NCI-H2196 treated with DMSO at 0.1 percent for 48 hours (cell line): ENCODE measurements at regions not wholly inside any gene's neighbourhood (a gene's known extent, or its start where the extent isn't known, plus 50 kb on each side); places are given as distances from the start of the nearest gene placed in this dataset.
"Not testable (repeated sequence)": the region's sequence is repeated elsewhere in the genome, so short reads cannot be mapped to it uniquely, and the experiment has no call there.

Source experiments
- DNase-seq: peaks from one replicate; lab custom pipeline; 2025; ENCODE audit not compliant: unreplicated experiment; lab: John Stamatoyannopoulos, UW

DNA sequence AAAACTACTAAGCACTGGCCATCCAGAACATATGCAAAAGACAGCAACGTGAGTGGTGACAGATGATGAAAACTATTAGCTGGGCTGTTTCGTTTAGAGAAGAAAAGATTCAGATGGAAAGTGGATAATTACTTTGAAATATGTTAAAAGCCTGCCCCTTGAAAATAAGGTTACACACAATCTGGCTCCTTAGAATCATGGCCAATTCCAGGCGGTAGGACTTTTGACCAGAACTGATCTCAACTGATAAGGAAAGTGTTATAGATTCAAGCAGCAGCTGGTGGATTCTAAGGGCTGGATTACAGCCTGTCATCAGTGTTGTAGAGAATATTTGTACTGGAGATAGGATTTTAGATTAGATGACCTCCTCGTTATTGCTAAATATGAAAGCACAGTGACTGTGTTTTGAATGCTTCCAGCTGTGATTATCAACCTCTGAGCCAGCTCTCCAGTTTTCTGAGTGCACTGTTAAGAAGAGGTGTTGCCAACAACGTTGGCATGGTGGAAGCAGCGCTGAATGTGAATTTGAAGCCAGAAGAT, 75.1 kb downstream of the KBTBD2 start:
- peak; percentile 8 for DNase-seq

DNA sequence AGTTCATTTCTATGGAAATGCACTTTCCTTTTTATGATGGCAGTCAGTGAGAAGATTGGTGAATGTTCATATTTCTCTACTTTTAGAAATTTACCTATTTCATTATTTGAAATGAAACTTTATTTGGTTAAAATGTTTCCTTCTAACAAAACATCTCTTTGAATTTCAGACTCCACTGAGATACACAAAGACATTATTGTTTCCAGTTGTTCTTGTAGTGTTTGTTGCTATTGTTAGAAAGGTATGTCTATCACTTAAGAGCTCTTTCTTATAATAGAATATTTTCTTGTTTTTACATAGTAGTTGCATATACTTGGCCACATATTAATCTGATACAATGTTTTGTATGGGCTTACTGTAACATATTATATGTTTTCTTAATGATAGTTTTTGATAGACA, 76.8 kb downstream of the KBTBD2 start:
- DNase-seq = not testable (repeated sequence)

GRCh38 chr7:32809871-32810270, 81.7 kb downstream of the KBTBD2 start:
- no peak for DNase-seq

- DNase-seq = no peak
These were observed 82.2 kb downstream of the KBTBD2 start for GRCh38 chr7:32809347-32809746.

GRCh38 chr7:32803406-32804141, 88.0 kb downstream of the KBTBD2 start:
- no peak for DNase-seq

DNA sequence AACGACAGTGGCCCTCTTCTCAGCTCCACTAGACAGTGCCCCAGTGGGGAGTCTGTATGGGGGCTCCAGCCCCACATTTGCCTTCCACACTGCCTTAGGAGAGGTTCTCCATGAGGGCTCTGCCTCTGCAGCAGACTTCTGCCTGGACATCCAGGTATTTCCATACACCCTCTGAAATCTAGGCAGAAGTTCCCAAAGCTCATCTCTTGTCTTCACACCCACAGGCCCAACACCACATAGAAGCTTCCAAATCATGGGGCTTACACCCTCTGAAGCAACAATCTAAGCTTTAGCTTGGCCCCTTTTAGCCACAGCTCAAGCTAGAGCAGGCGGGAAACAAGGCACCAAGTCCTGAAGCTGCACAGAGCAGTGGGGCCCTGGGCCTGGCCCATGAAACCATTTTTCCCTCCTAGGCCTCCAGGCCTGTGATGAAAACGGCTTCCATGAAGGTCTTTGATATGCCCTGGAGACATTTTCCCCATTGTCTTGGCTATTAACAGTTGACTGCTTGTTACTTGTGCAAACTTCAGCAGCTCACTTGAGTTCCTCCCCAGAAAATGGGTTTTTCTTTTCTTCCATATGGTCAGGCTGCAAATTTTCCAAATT, 89.2 kb downstream of the KBTBD2 start:
- no peak for DNase-seq

GRCh38 chr7:32793053-32793452, 98.5 kb downstream of the KBTBD2 start:
- not testable (repeated sequence) for DNase-seq

DNA sequence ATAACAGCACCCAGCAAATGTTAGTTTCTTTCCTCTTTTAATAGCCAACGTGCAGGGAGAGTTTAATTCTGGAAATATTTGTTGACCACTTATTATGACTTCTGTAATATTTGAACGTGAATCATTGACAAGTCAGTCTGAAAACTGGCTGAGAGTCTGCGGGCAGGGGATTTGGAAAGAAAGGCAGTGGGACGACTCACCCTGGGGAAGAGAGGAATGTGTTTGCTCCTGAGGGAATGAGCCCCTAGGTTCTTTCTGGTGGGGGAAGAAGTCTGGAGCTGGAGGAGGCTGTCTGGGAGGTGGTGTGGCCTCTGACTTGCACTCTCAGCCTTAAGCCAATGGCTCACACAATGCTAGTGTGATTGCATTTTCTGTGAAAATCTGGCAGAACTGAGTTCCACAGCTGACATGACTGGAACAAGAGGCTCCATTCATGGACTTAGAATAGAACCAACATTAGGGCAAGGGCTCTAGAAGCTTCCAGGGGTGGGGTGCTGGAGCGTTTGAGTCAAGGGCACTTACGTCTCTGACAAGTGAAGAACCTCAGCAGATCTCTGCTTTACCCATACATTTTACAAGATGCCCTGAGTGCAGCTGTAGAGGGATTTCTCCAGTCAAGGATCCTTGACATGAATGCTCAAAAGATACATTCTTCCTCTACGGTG, 100.7 kb downstream of the KBTBD2 start:
- DNase-seq = not testable (repeated sequence)

DNA sequence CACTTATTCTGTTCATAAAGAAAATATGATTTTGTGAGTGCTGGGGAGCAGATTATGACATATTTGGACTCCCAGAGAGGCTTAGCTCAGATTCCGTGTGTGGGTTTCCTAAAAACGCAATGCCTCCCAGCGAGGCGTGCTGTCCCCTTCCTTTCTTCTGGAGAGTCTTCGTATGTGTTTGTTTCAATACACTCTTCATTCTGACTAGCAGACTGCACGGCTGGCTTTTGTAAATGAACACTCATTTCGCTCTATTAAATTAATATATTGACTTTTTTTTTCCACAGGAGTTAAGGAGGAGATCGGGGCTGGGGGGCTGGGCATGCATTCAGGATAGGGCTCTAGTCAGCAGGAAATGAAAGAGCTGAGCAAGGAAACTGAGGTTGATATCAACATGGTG, 102.3 kb downstream of the KBTBD2 start:
- not testable (repeated sequence) for DNase-seq

DNA sequence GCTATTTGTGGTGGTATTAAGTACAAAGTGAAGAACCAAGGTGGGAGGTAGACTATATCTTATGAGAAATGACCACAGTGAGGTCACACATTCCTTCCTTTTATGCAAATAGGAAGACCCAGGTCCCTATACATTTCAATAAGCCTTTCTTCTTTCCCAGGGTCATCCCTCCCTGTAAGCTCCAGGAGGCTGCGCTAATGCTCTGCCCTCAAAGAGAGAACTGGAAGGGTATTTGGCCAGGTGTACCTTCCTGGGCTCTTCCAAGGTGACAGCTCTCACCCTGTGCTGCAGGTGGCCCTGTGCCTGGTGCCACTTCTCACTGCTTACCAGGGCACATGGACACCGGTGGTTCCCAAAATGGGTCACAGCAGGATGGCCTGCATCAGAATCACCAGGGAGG, 103.4 kb downstream of the KBTBD2 start:
- DNase-seq = not testable (repeated sequence)

- DNase-seq = not testable (repeated sequence)
These were observed 106.1 kb downstream of the KBTBD2 start for GRCh38 chr7:32785365-32785944.

GRCh38 chr7:32779895-32780294, 111.7 kb downstream of the KBTBD2 start:
- DNase-seq = not testable (repeated sequence)

DNA sequence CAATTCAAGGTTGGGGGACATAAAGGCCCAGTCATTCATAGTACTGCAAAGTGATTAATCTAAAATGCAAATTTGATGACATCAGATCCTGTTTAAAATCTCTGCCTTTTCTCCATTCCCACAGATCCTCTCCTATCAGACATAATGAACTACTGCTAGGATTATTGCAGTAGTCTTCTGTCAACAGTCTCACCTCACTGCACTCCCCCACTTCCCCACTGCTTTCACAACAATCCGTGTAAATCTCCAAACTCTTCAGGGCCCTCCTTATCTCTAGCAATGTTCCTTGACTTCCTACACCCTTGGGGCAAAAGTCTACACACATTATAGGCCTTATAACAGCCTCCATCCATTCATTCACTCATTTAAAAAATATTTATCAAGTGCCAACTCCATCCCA, 112.4 kb downstream of the KBTBD2 start:
- DNase-seq = no peak

DNA sequence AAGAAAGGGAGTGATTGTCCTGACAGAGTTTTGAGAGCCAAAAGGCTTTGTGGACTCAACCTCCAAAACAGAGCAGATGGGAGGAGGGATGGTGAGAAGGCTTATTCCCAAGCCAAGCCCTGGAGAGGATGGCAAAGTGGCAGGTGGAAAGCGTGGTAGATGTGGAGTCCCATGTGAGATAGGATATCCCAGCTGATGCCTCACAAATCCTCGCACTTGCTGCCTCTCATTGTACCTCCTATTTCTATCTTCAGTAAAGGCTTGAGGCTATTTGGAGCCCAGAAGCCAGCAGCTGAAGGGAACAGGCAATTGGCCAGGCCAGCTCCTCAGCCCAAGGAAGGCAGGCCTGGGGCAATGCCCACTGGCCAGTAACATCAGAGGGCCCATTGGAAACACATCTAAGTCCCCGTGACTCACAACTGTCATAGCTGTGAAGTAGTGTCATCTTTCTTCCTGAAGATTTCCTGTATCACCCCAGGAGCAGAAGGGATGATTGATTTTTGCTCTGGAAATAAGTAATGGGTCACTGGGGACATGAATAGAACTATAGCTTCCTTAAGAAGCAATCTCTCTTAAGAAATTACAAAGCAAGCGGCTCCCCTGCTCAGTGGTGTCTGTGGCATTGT, 114.4 kb downstream of the KBTBD2 start:
- not testable (repeated sequence) for DNase-seq

DNA sequence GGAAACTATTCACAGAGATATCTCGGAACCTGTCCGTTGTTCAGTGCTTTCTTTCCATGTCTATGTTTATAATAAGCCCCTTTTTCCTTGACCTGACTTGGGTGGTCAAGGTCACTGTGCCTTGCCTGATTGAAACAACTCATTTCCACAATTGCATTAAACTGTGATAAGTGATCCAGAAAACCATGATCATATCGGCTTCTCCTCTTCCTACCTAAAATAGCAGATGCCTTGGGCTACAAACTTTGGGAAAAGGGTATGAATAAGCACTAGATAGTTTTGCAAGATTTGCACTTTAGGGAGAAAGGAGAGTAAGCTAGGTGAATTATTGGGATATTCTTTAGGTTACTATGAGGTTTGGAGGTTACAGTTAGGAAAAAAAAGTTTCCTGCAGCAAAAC, 115.2 kb downstream of the KBTBD2 start:
- DNase-seq = not testable (repeated sequence)

DNA sequence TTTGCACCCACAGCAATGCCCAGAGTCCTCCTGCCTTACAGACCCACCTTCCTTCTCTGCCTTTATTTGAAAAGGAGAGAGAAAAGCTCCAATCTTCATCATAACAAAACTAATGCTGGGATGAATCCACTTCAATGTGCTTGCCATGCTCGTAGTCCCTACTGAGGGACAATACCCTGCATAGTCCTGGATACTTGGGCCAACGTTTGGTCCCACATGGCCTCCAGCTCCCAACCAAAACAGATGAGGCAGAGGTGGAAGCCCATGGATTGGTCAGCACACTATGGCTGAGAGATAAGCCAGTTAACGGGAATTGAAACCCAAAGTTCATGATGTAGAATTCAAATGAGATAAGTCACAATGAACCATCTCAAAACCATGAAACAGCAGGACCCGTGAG, 115.8 kb downstream of the KBTBD2 start:
- DNase-seq = not testable (repeated sequence)

DNA sequence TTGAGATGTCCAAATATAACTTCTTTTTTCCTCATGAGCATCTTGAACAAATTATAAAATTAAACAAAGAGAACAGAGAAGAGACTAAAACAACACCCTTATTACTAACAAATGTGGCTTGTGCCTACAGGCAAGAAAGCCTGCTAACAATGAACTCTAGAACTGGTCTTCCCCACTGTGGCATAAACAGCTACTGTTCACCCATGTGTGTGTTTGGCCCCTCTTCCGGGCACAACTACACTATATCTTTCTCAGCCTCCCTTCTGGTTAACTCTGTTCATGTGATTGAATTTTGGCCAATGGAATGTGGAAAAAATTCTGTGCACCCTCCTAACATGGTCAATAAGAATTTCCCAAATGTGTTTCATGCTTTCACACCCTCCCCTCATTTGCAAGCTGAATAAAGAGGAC, 117.0 kb downstream of the KBTBD2 start:
- DNase-seq = no peak

- DNase-seq = not testable (repeated sequence)
These were observed 122.6 kb downstream of the KBTBD2 start for GRCh38 chr7:32768866-32769510.

- not testable (repeated sequence) for DNase-seq
These were observed 123.2 kb downstream of the KBTBD2 start for GRCh38 chr7:32768338-32768737.

- DNase-seq = not testable (repeated sequence)
These were observed 125.8 kb downstream of the KBTBD2 start for GRCh38 chr7:32765649-32766251.
